ENCODE measurements at regions not wholly inside any gene's neighbourhood (a gene's known extent, or its start where the extent isn't known, plus 50 kb on each side); places are given as distances from the start of the nearest gene placed in this dataset.

DNA sequence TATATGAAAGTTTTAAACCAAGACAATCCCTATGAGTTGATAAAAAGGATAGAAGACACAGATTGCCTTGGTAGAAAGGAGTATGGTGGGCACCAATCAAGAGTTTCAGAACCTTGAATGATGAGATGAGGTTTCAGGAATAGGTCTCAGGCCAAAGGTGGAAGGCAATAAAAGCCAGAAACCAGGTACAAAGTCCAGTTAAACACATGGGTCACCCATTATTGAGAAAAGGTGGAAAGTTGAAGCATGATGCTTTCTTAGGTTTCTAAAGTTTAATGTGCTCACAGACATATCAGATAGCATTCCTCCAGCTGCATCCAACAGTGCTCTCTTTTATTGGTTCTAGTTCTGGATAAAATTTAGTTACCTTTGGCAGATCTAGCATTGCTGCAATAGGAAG lies 950.8 kb upstream of the SOX9 start:
- Histone ChIP-seq H3K9me3 (ENCODE audit: low read length) (no peaks in the 10 kb centered on the region), H3K9me2 (replicated peaks; ENCODE audit: low read length) (no peaks in the 10 kb centered on the region), H3K9ac (ENCODE audit: low read length) (no peak overlapping the region), H3K36me3 (ENCODE audit: low read depth, low read length) (no peaks in the 10 kb centered on the region), H3K27ac (ENCODE audit: low read length) (no peak overlapping the region), H3K4me2 (ENCODE audit: low read length) (no peak overlapping the region), H3K79me2 (ENCODE audit: low read length) (no peaks in the 10 kb centered on the region), H3K4me1 (ENCODE audit: insufficient read depth, low read length) (no peaks in the 10 kb centered on the region), H3K27me3 (ENCODE audit: low read length) (no peaks in the 10 kb centered on the region), H2AFZ (ENCODE audit: low read length) (no peak overlapping the region), H3K4me3 (ENCODE audit: low read length) (no peak overlapping the region), H4K20me1 (ENCODE audit: low read length) (no peaks in the 10 kb centered on the region), H3F3A (ENCODE audit: low read length, unreplicated experiment) (no peaks in the 10 kb centered on the region)
- ChIA-PET CTCF (no interaction called here), POLR2A (ENCODE audit: unreplicated experiment) (no interaction called here)
- ATAC-seq = no peak
- intact Hi-C loops (cut with micrococcal nuclease) = no loop called here
- BruUV-seq (replicated peaks) = no TSS peak
- DNase-seq = no peak
- no peak for TF ChIP-seq EZH2phosphoT487 (IDR thresholded peaks at IDR 0.05; ENCODE audit: borderline replicate concordance, low read length)
- TF ChIP-seq EZH2 (IDR thresholded peaks at IDR 0.05; ENCODE audit: low read length, unreplicated experiment) = no peak
- no peak for TF ChIP-seq CTCF (conservative IDR thresholded peaks at IDR 0.05; ENCODE audit: low read depth, low read length)

GRCh38 chr17:71171270-71171669 lies 949.5 kb upstream of the SOX9 start:
- intact Hi-C loops (cut with micrococcal nuclease) = no loop called here
- TF ChIP-seq EZH2phosphoT487 (IDR thresholded peaks at IDR 0.05; ENCODE audit: borderline replicate concordance, low read length) = no peak
- TF ChIP-seq CTCF (conservative IDR thresholded peaks at IDR 0.05; ENCODE audit: low read depth, low read length) = no peak
- no peak for TF ChIP-seq EZH2 (IDR thresholded peaks at IDR 0.05; ENCODE audit: low read length, unreplicated experiment)
- H3K36me3 ChIP-seq (ENCODE audit: low read depth, low read length) = no peaks in the 10 kb centered on the region
- CTCF ChIA-PET = no interaction called here
- no peaks in the 10 kb centered on the region for H3K79me2 ChIP-seq (ENCODE audit: low read length)
- POLR2A ChIA-PET (ENCODE audit: unreplicated experiment) = no interaction called here
- H3K4me1 ChIP-seq (ENCODE audit: insufficient read depth, low read length) = peaks cover under 1% of the 10 kb centered on the region; the same call in 1 of the 2 replicates
- DNase-seq (no peak), ATAC-seq (no peak)
- H3K9ac ChIP-seq (ENCODE audit: low read length) = no peak overlapping the region
- H3K9me3 ChIP-seq (ENCODE audit: low read length) = no peaks in the 10 kb centered on the region
- H3K27ac ChIP-seq (ENCODE audit: low read length) = no peak overlapping the region
- H4K20me1 ChIP-seq (ENCODE audit: low read length) = no peaks in the 10 kb centered on the region
- no peaks in the 10 kb centered on the region for H3K27me3 ChIP-seq (ENCODE audit: low read length)
- no peaks in the 10 kb centered on the region for H3K9me2 ChIP-seq (replicated peaks; ENCODE audit: low read length)
- no peak overlapping the region for H2AFZ ChIP-seq (ENCODE audit: low read length)
- no peaks in the 10 kb centered on the region for H3F3A ChIP-seq (ENCODE audit: low read length, unreplicated experiment)
- H3K4me3 ChIP-seq (ENCODE audit: low read length) = no peak overlapping the region
- no TSS peak for BruUV-seq (replicated peaks)
- no peak overlapping the region for H3K4me2 ChIP-seq (ENCODE audit: low read length)

DNA sequence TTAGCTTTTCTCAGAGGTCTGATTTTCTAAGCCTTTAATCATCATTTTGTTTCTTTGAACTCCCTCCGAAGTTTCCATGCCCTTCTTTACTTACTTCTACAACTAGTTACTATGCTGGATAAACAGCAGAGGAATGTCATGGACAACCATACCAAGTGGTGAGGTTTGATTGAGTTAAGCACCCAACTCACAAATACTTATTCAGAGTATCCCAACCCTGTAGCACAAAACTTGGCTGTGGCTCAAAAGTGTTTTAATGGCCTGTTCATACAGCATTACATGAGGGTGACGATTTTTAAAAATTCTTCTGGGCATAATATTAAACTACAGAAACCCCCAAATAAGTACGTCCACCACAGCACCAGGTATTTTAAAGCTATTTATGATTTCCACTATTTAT lies 946.8 kb upstream of the SOX9 start:
- Histone ChIP-seq H3K27ac (ENCODE audit: low read length) (no peak overlapping the region), H2AFZ (ENCODE audit: low read length) (no peak overlapping the region), H3K4me2 (ENCODE audit: low read length) (no peak overlapping the region), H3K36me3 (ENCODE audit: low read depth, low read length) (no peaks in the 10 kb centered on the region), H4K20me1 (ENCODE audit: low read length) (no peaks in the 10 kb centered on the region), H3K4me3 (ENCODE audit: low read length) (no peak overlapping the region), H3F3A (ENCODE audit: low read length, unreplicated experiment) (no peaks in the 10 kb centered on the region), H3K4me1 (ENCODE audit: insufficient read depth, low read length) (peaks cover 10% of the 10 kb centered on the region), H3K27me3 (ENCODE audit: low read length) (no peaks in the 10 kb centered on the region), H3K9ac (ENCODE audit: low read length) (no peak overlapping the region), H3K9me3 (ENCODE audit: low read length) (no peaks in the 10 kb centered on the region), H3K9me2 (replicated peaks; ENCODE audit: low read length) (no peaks in the 10 kb centered on the region), H3K79me2 (ENCODE audit: low read length) (no peaks in the 10 kb centered on the region)
- intact Hi-C loops (cut with micrococcal nuclease) = no loop called here
- no peak for DNase-seq
- ChIA-PET CTCF (no interaction called here), POLR2A (ENCODE audit: unreplicated experiment) (no interaction called here)
- ATAC-seq = no peak
- no peak for TF ChIP-seq EZH2phosphoT487 (IDR thresholded peaks at IDR 0.05; ENCODE audit: borderline replicate concordance, low read length)
- TF ChIP-seq CTCF (conservative IDR thresholded peaks at IDR 0.05; ENCODE audit: low read depth, low read length) = no peak
- no peak for TF ChIP-seq EZH2 (IDR thresholded peaks at IDR 0.05; ENCODE audit: low read length, unreplicated experiment)
- no TSS peak for BruUV-seq (replicated peaks)
